WTC11 (cell line): ENCODE measurements at regions not wholly inside any gene's neighbourhood (a gene's known extent, or its start where the extent isn't known, plus 50 kb on each side); places are given as distances from the start of the nearest gene placed in this dataset.

Experiments used
- AFF4 ChIP-seq: sonication (generic); formaldehyde crosslinking; IDR thresholded peaks from 2 replicates; pipeline ENCODE4 v1.8.1; 2023; ENCODE audit warnings: mild to moderate bottlenecking, missing genetic modification reagents, borderline replicate concordance
- ATF2 ChIP-seq: sonication (generic); formaldehyde crosslinking; IDR thresholded peaks from 2 replicates; pipeline ENCODE4 v1.8.1; 2022; ENCODE audit warnings: low read depth, missing genetic modification reagents, borderline replicate concordance
- CTCF ChIP-seq: fragments of 200-600 bp; IDR thresholded peaks from 2 replicates; pipeline ENCODE4 v1.8.0; 2022; ENCODE audit warnings: antibody characterized with exemption
- JAZF1 ChIP-seq: fragments of 250-450 bp; sonication (Bioruptor Pico); IDR thresholded peaks from 2 replicates; pipeline ENCODE4 v1.9.0; 2021; ENCODE audit warnings: moderate library complexity, mild to moderate bottlenecking, inconsistent platforms
- JUN ChIP-seq: sonication (generic); formaldehyde crosslinking; IDR thresholded peaks from 2 replicates; pipeline ENCODE4 v1.8.0; 2023; ENCODE audit warnings: mild to moderate bottlenecking, missing genetic modification reagents
- MAX ChIP-seq: sonication (generic); formaldehyde crosslinking; IDR thresholded peaks from 2 replicates; pipeline ENCODE4 v1.8.0; 2022; ENCODE audit warnings: mild to moderate bottlenecking, missing genetic modification reagents
- RELA ChIP-seq: sonication (generic); formaldehyde crosslinking; IDR thresholded peaks from 2 replicates; pipeline ENCODE4 v1.8.1; 2022; ENCODE audit warnings: missing genetic modification reagents, mild to moderate bottlenecking, borderline replicate concordance
- TCF7 ChIP-seq: sonication (generic); formaldehyde crosslinking; IDR thresholded peaks from 2 replicates; pipeline ENCODE4 v1.8.0; 2022; ENCODE audit warnings: mild to moderate bottlenecking, low read depth, missing genetic modification reagents, moderate library complexity
- TEAD1 ChIP-seq: sonication (generic); formaldehyde crosslinking; IDR thresholded peaks from 2 replicates; pipeline ENCODE4 v1.8.0; 2022; ENCODE audit warnings: mild to moderate bottlenecking, missing genetic modification reagents
- TP53 ChIP-seq: sonication (generic); formaldehyde crosslinking; IDR thresholded peaks from 2 replicates; pipeline ENCODE4 v1.8.1; 2023; ENCODE audit warnings: mild to moderate bottlenecking, missing genetic modification reagents

GRCh38 chr16:54389836-54390494, 103.4 kb upstream of the IRX3 start:
- TF ChIP-seq CTCF (no peak), AFF4 (CRISPR knock-in tag) (no peak), JAZF1 (CRISPR knock-in tag) (no peak), TCF7 (CRISPR knock-in tag) (no peak), MAX (CRISPR knock-in tag) (no peak), ATF2 (CRISPR knock-in tag) (no peak), TP53 (CRISPR knock-in tag) (no peak), RELA (CRISPR knock-in tag) (no peak), JUN (CRISPR knock-in tag) (no peak), TEAD1 (CRISPR knock-in tag) (no peak)
